Ishikawa (cell line): ENCODE measurements at regions not wholly inside any gene's neighbourhood (a gene's known extent, or its start where the extent isn't known, plus 50 kb on each side); places are given as distances from the start of the nearest gene placed in this dataset.

Experiments
- CREB1 ChIP-seq: IDR thresholded peaks from 2 replicates; pipeline ENCODE4 v1.6.1; 2012; ENCODE audit warnings: low read depth
- EGR1 ChIP-seq: IDR thresholded peaks from 2 replicates; pipeline ENCODE4 v1.6.1; 2012
- EP300 ChIP-seq: IDR thresholded peaks from 2 replicates; pipeline ENCODE4 v1.6.1; 2012; ENCODE audit warnings: borderline replicate concordance
- MAX ChIP-seq: IDR thresholded peaks from 2 replicates; pipeline ENCODE4 v1.6.1; 2012
- NFIC ChIP-seq: IDR thresholded peaks from 2 replicates; pipeline ENCODE4 v1.6.1; 2012
- RAD21 ChIP-seq: IDR thresholded peaks from 2 replicates; pipeline ENCODE4 v1.6.1; 2012; ENCODE audit warnings: low read depth
- REST ChIP-seq: IDR thresholded peaks from 2 replicates; pipeline ENCODE4 v1.6.1; 2012; ENCODE audit warnings: low read depth, mild to moderate bottlenecking
- TAF1 ChIP-seq: IDR thresholded peaks from 2 replicates; pipeline ENCODE4 v1.6.1; 2012; ENCODE audit warnings: low read depth, mild to moderate bottlenecking
- TCF12 ChIP-seq: IDR thresholded peaks from 2 replicates; pipeline ENCODE4 v1.6.1; 2012; ENCODE audit warnings: low read depth
- USF1 ChIP-seq: IDR thresholded peaks from 2 replicates; pipeline ENCODE4 v1.6.1; 2012
- YY1 ChIP-seq: IDR thresholded peaks from 2 replicates; pipeline ENCODE4 v1.6.1; 2012; ENCODE audit warnings: low read depth
- ZBTB7A ChIP-seq: IDR thresholded peaks from 2 replicates; pipeline ENCODE4 v1.6.1; 2012; ENCODE audit warnings: low read depth

- TF ChIP-seq TAF1 (no peak), TCF12 (no peak), REST (no peak), RAD21 (no peak), NFIC (no peak), EP300 (no peak), EGR1 (no peak), MAX (no peak), USF1 (no peak), YY1 (no peak), CREB1 (no peak), ZBTB7A (no peak)
Measured at GRCh38 chr14:85332401-85332800, 197.5 kb upstream of the FLRT2 start.
